K562 (cell line): ENCODE measurements at regions not wholly inside any gene's neighbourhood (a gene's known extent, or its start where the extent isn't known, plus 50 kb on each side); places are given as distances from the start of the nearest gene placed in this dataset.

Experiments used
- ATAC-seq: fragments of 200-7000 bp; cut with Tn5 transposase; 3 replicates; pipeline ENCODE4 v1.9.1; 2020; ENCODE audit warnings: moderate library complexity
- BruUV-seq: library from RNA; stranded (reverse); fragments of 400-500 nt; replicated peaks from 2 replicates; lab custom pipeline; 2021; lab: Mats Ljungman, UMichigan
- CTCF ChIA-PET: fragments of 300-600 bp; formaldehyde crosslinking; extraction: SDS; loops from one replicate; lab custom pipeline; 2021; ENCODE audit warnings: low intra/inter-chr PET ratio; lab: Yijun Ruan, JAX
- POLR2A ChIA-PET: fragments of 300-600, 350-650 bp; sonication (Branson Sonifier 250); formaldehyde crosslinking; extraction: SDS; loops from one replicate; lab custom pipeline; 2021; ENCODE audit warnings: antibody characterized with exemption, inconsistent platforms; lab: Yijun Ruan, JAX
- DNase-seq, 4 experiments: peaks; one replicate each; pipeline versions ENCODE4 v3.0.0 to v3.0.0-alpha.2; 2011 to 2018; ENCODE audit warnings: low spot score in 3 of 4, mixed read lengths in 3 of 4; ENCODE audit errors: extremely low read depth in 1 of 4
- FAIRE-seq: peaks from 2 replicates; lab custom pipeline; 2011; peaks lifted over from hg19 to GRCh38; lab: Jason Lieb, UNC
- H2AFZ ChIP-seq: 2 replicates; pipeline ENCODE4 v1.6.0; 2011; ENCODE audit warnings: low read depth, low read length, control low read depth, inconsistent platforms
- H3K27ac ChIP-seq: fragments of 200-600 bp; 3 replicates; pipeline ENCODE4 v1.8.0; 2011; ENCODE audit warnings: low read depth, mild to moderate bottlenecking, control low read depth, inconsistent platforms, low read length, moderate library complexity, mixed read lengths; ENCODE audit errors: extremely low read depth
- H3K27me3 ChIP-seq, 2 experiments: fragments of 300-600 bp in 1 of 2; 2 replicates in 1 of 2; 3 replicates in 1 of 2; pipeline versions ENCODE4 v1.6.0 to v1.8.0; 2011; ENCODE audit warnings: inconsistent platforms in 2 of 2, low read length in 2 of 2, mild to moderate bottlenecking in 1 of 2, mixed read lengths in 1 of 2, moderate library complexity in 1 of 2; ENCODE audit not compliant: control insufficient read depth in 2 of 2, insufficient read depth in 2 of 2
- H3K36me3 ChIP-seq: fragments of 300-600 bp; 3 replicates; pipeline ENCODE4 v1.8.0; 2011; ENCODE audit warnings: mild to moderate bottlenecking, low read length, inconsistent platforms; ENCODE audit not compliant: control insufficient read depth, insufficient read depth
- H3K4me1 ChIP-seq, 2 experiments: fragments of 200-600 bp in 1 of 2; replicated peaks in 1 of 2; 2 replicates in 1 of 2; 3 replicates in 1 of 2; pipeline versions ENCODE4 v1.5.1 to v1.8.0; 2011; ENCODE audit warnings: inconsistent platforms in 2 of 2, low read length in 2 of 2, mild to moderate bottlenecking in 1 of 2, mixed read lengths in 1 of 2, moderate library complexity in 1 of 2; ENCODE audit not compliant: control insufficient read depth in 2 of 2, insufficient read depth in 2 of 2
- H3K4me2 ChIP-seq: 2 replicates; pipeline ENCODE4 v1.6.1; 2011; ENCODE audit warnings: low read length, control low read depth, inconsistent platforms, mixed read lengths; ENCODE audit not compliant: insufficient read depth
- H3K4me3 ChIP-seq: fragments of 200-600 bp; sonication (generic), shearing (Covaris generic); 2 replicates; pipeline ENCODE4 v1.5.1; 2016; ENCODE audit warnings: control low read depth, inconsistent platforms
- H3K79me2 ChIP-seq: fragments of 200-600 bp; 3 replicates; pipeline ENCODE4 v1.8.0; 2011; ENCODE audit warnings: low read length, inconsistent platforms; ENCODE audit not compliant: control insufficient read depth, insufficient read depth
- H3K9ac ChIP-seq, 2 experiments: 2 replicates each; pipeline versions ENCODE4 v1.6.0 to v1.6.1; 2011; ENCODE audit warnings: low read depth in 2 of 2, low read length in 2 of 2, control low read depth in 1 of 2, inconsistent platforms in 1 of 2, mild to moderate bottlenecking in 1 of 2, mixed read lengths in 1 of 2; ENCODE audit not compliant: insufficient read depth in 1 of 2
- H3K9me1 ChIP-seq: one replicate; pipeline ENCODE4 v1.6.0; 2011; ENCODE audit warnings: inconsistent platforms, mild to moderate bottlenecking, low read length, moderate library complexity; ENCODE audit not compliant: control insufficient read depth, insufficient read depth
- H3K9me3 ChIP-seq: replicated peaks from 2 replicates; pipeline ENCODE4 v1.5.1; 2011; ENCODE audit warnings: low read depth, low read length, inconsistent platforms; ENCODE audit not compliant: control insufficient read depth, insufficient read depth
- H4K20me1 ChIP-seq: replicated peaks from 2 replicates; pipeline ENCODE4 v1.6.1; 2011; ENCODE audit warnings: low read length, inconsistent platforms, mixed read lengths; ENCODE audit not compliant: control insufficient read depth, insufficient read depth
- HDGF ChIP-seq: fragments of 450-650 bp; IDR thresholded peaks from 2 replicates; pipeline ENCODE4 v1.6.1; 2016
- MTF1 ChIP-seq: fragments of 250-450 bp; sonication (Bioruptor Pico); IDR thresholded peaks from 2 replicates; pipeline ENCODE4 v1.9.0; 2021; ENCODE audit warnings: moderate library complexity, mild to moderate bottlenecking, inconsistent platforms, borderline replicate concordance
- RBM17 ChIP-seq: fragments of 200-400 bp; formaldehyde crosslinking; IDR thresholded peaks from 2 replicates; pipeline ENCODE4 v1.6.1; 2017; ENCODE audit warnings: low read depth, mild to moderate bottlenecking, low read length, borderline replicate concordance
- ZBTB7A ChIP-seq: IDR thresholded peaks from 2 replicates; pipeline ENCODE4 v1.6.1; 2011; ENCODE audit warnings: low read depth, mild to moderate bottlenecking, low read length, moderate library complexity, borderline replicate concordance; ENCODE audit not compliant: control insufficient read depth
- WGBS: fragments of 100-300 bp; shearing (Covaris generic); methylation state at CpG from one replicate; pipeline ENCODE4 v1.1.6; 2016; ENCODE audit warnings: low coverage, mixed read lengths; ENCODE audit not compliant: insufficient coverage; ENCODE audit errors: missing lambda C conversion rate; 5-methylcytosine and 5-hydroxymethylcytosine counted together
- in situ Hi-C: fragments of 300-500 bp; cut with MboI; formaldehyde crosslinking; loops from 4 replicates; pipeline ENCODE4 v1.15.0; 2018; ENCODE audit warnings: inconsistent platforms, mixed read lengths
- intact Hi-C: fragments of 100-400 bp; cut with micrococcal nuclease; formaldehyde crosslinking; loops from 2 replicates; pipeline ENCODE4 v1.14.2; 2022
- TF ChIP-seq, protein P1 (sequence below), 3 experiments: IDR thresholded peaks in 2 of 3; conservative IDR thresholded peaks in 1 of 3; 2 replicates each; pipeline ENCODE4 v1.5.1; 2011 to 2012; ENCODE audit warnings: low read length in 3 of 3, mild to moderate bottlenecking in 3 of 3, control low read depth in 2 of 3, improper control_type of control experiment in 1 of 3, inconsistent platforms in 1 of 3, low read depth in 1 of 3, mixed read lengths in 1 of 3, moderate library complexity in 1 of 3; ENCODE audit not compliant: insufficient read depth in 2 of 3

GRCh38 chr4:18568600-18568999, 547.0 kb upstream of the LCORL start:
- Histone ChIP-seq H3K27me3 (no peaks in the 10 kb centered on the region), H3K4me1 (no peaks in the 10 kb centered on the region), H3K4me3 (no peak overlapping the region), H3K36me3 (no peaks in the 10 kb centered on the region), H4K20me1 (no peaks in the 10 kb centered on the region), H3K9me3 (no peaks in the 10 kb centered on the region), H3K9me1 (no peaks in the 10 kb centered on the region), H3K79me2 (no peaks in the 10 kb centered on the region), H3K27ac (no peak overlapping the region), H3K4me2 (no peak overlapping the region), H2AFZ (no peak overlapping the region), H3K9ac (no peak overlapping the region)
- no peak for ATAC-seq
- no peak for FAIRE-seq
- TF ChIP-seq RBM17 (no peak), HDGF (no peak), MTF1 (CRISPR knock-in tag) (no peak), ZBTB7A (no peak)
- TF ChIP-seq, protein P1, sequence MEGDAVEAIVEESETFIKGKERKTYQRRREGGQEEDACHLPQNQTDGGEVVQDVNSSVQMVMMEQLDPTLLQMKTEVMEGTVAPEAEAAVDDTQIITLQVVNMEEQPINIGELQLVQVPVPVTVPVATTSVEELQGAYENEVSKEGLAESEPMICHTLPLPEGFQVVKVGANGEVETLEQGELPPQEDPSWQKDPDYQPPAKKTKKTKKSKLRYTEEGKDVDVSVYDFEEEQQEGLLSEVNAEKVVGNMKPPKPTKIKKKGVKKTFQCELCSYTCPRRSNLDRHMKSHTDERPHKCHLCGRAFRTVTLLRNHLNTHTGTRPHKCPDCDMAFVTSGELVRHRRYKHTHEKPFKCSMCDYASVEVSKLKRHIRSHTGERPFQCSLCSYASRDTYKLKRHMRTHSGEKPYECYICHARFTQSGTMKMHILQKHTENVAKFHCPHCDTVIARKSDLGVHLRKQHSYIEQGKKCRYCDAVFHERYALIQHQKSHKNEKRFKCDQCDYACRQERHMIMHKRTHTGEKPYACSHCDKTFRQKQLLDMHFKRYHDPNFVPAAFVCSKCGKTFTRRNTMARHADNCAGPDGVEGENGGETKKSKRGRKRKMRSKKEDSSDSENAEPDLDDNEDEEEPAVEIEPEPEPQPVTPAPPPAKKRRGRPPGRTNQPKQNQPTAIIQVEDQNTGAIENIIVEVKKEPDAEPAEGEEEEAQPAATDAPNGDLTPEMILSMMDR (IDR thresholded peaks at IDR 0.05 in 2 of 3, conservative IDR thresholded peaks at IDR 0.05 in 1 of 3; ENCODE audit: insufficient read depth in 2 of 3, low read depth in 1 of 3, low read length in 3 of 3) = 0 out of 6 replicates have a peak, but pooled peaks of 1 of the 3 experiments have one; percentile 5
- ChIA-PET CTCF (interaction anchor here (0.6 kb wide), 1 partner anchor 971 kb away, joined by 3 read pairs; no protein-coding TSS in a partner anchor), POLR2A (no interaction called here)
- no peak for DNase-seq
- in situ Hi-C loops (no loop called here), intact Hi-C loops (no loop called here)
- BruUV-seq = no TSS peak
- 0% methylated on average over 2 of the region's 2 CpGs for WGBS
